ENCODE measurements at regions not wholly inside any gene's neighbourhood (a gene's known extent, or its start where the extent isn't known, plus 50 kb on each side); places are given as distances from the start of the nearest gene placed in this dataset.
A peak's percentile ranks its signal among the peaks of the same experiment; 100 is the strongest.

DNA sequence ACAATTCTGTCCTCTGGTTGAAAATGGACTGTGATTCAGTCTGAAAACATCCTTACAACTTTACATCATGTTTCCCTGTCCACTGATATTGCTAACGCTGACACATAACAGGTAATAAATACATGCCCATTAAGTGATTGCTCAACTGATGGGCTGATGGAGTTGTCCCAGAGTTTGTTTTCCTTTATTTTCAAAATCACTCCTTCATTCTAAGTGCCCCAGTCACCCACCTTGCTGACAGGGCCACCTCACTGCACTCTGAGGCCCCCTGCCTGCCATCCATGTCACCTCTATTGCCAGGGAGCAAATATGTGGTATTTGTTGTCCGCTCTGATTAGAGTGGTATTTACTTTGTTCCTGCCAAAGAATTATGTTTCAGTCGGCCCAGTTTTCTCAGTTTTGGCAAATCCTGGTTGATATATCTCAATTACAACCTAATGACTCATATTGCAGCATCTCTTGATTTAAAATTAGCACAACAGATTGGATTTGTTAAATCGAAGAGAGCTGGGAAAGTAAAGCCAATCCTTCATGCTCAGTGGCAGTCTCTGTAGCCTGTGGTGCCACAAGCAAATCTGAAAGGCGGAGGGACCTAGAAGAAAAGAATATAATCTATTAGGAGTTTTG is 105.1 kb downstream of the RDH14 start (continued):
- TF ChIP-seq NFE2L2 (IDR thresholded peaks at IDR 0.05; ENCODE audit: low read depth, low read length), result no peak

- in situ Hi-C loops (cut with MboI; ENCODE audit: low sequenced_read_pairs), result no loop called here
- H2AK9ac ChIP-seq (replicated peaks; ENCODE audit: low read depth, low read length, poor library complexity), result peak overlapping the region; percentile 73
- no peak overlapping the region for H3K4me3 ChIP-seq (ENCODE audit: insufficient read depth, low read depth, low read length)
- H3K56ac ChIP-seq (ENCODE audit: extremely low read depth, insufficient read depth, low read length), result peak overlapping the region; percentile 78
- H2AK5ac ChIP-seq (ENCODE audit: low read depth, low read length), result peak overlapping the region; percentile 81
- dilution Hi-C loops (cut with HindIII; ENCODE audit: low sequenced_read_pairs, unreplicated experiment), result no loop called here
- peak overlapping the region; percentile 95 for H2BK120ac ChIP-seq (ENCODE audit: low read depth, low read length)
- peak overlapping the region; percentile 17; the same call in 1 of the 2 replicates for H4K5ac ChIP-seq (ENCODE audit: low read depth, low read length)
- H3K14ac ChIP-seq (replicated peaks; ENCODE audit: low read depth, low read length), result peak overlapping the region; percentile 85
- peak overlapping the region; percentile 69 for H3K18ac ChIP-seq (ENCODE audit: low read depth, low read length)
- H4K91ac ChIP-seq (ENCODE audit: insufficient read depth, low read depth, low read length), result peak overlapping the region; percentile 91
- TF ChIP-seq CTCF (conservative IDR thresholded peaks at IDR 0.05; ENCODE audit: low read depth, low read length) (no peak), POLR2A (IDR thresholded peaks at IDR 0.05; ENCODE audit: low read depth, low read length) (no peak)
- H2AFZ ChIP-seq (replicated peaks; ENCODE audit: low read length, poor library complexity), result peak overlapping the region; percentile 5
- no peak for DNase-seq
- no peaks in the 10 kb centered on the region for H3K79me1 ChIP-seq (ENCODE audit: low read depth in 1 of 2, low read length in 2 of 2)
- peak overlapping the region; percentile 44 for H3K4me2 ChIP-seq (ENCODE audit: low read depth, low read length)
- intact Hi-C loops (cut with micrococcal nuclease), result no loop called here
- H3K4ac ChIP-seq (ENCODE audit: low read depth, low read length), result peak overlapping the region; percentile 94
- H3K36me3 ChIP-seq (ENCODE audit: control insufficient read depth, insufficient read depth, low read length), result no peaks in the 10 kb centered on the region
- ChIA-PET POLR2A (ENCODE audit: unreplicated experiment) (no interaction called here), CTCF (interaction anchor here (0.7 to 1.3 kb wide), 3 partner anchors 10 to 19 kb away, joined by 3 to 6 read pairs (median 4); no protein-coding TSS in a partner anchor)
- peak overlapping the region; percentile 51 to 66; a peak in 3 of 4 replicates for H4K8ac ChIP-seq (ENCODE audit: low read depth in 2 of 2, low read length in 2 of 2)
- peak overlapping the region; percentile 77 for H3K27ac ChIP-seq (ENCODE audit: insufficient read depth, low read length)
- peak overlapping the region; percentile 92 for H3K23ac ChIP-seq (ENCODE audit: low read depth, low read length)
- H2BK5ac ChIP-seq (ENCODE audit: low read depth, low read length, poor library complexity, severe bottlenecking), result peak overlapping the region; percentile 74
- H3K9me1 ChIP-seq (ENCODE audit: insufficient read depth, low read length), result peaks cover 13% of the 10 kb centered on the region
- H3K9ac ChIP-seq (ENCODE audit: low read depth, low read length), result peak overlapping the region; percentile 1; the same call in 1 of the 2 replicates
- 40% methylated on average over 2 of the region's 6 CpGs; no CpG with 5 or more reads in 1 of the 2 experiments for WGBS, 2 experiments (ENCODE audit: extremely low coverage in 2 of 2, insufficient read length in 1 of 2)
- H3K9me3 ChIP-seq (ENCODE audit: control insufficient read depth, insufficient read depth, low read length), result no peaks in the 10 kb centered on the region
- H2BK15ac ChIP-seq (ENCODE audit: low read depth, low read length), result peak overlapping the region; percentile 75
- BruUV-seq (replicated peaks), result no TSS peak
- H3K4me1 ChIP-seq (ENCODE audit: control insufficient read depth, insufficient read depth, low read length), result peaks cover 16% of the 10 kb centered on the region
- ATAC-seq (ENCODE audit: low read depth), result peak; percentile 10; the same call in 1 of the 2 replicates
- no peaks in the 10 kb centered on the region for H3K27me3 ChIP-seq (ENCODE audit: control insufficient read depth, insufficient read depth, low read length)
- H4K20me1 ChIP-seq (ENCODE audit: insufficient read depth, low read length), result no peaks in the 10 kb centered on the region
- peak overlapping the region; percentile 96 for H2BK20ac ChIP-seq (ENCODE audit: low read depth, low read length)
These were observed 105.7 kb downstream of the RDH14 start for GRCh38 chr2:18454692-18455235.

Data from IMR-90 (cell line).